NT2/D1 (cell line): ENCODE measurements at regions not wholly inside any gene's neighbourhood (a gene's known extent, or its start where the extent isn't known, plus 50 kb on each side); places are given as distances from the start of the nearest gene placed in this dataset.

Experiments
- SUZ12 ChIP-seq: IDR thresholded peaks from 2 replicates; pipeline ENCODE4 v1.6.1; 2011; ENCODE audit not compliant: insufficient read length, insufficient read depth; ENCODE audit errors: extremely low read depth
- YY1 ChIP-seq: IDR thresholded peaks from 2 replicates; pipeline ENCODE4 v1.6.1; 2011; ENCODE audit not compliant: insufficient read length, insufficient read depth
- ZNF274 ChIP-seq: IDR thresholded peaks from 2 replicates; pipeline ENCODE4 v1.6.1; 2011; ENCODE audit warnings: mild to moderate bottlenecking, low read depth, low read length

GRCh38 chr20:4455301-4455701, 206.2 kb upstream of the ADRA1D start:
- TF ChIP-seq ZNF274: no peak
- no peak for TF ChIP-seq YY1
- TF ChIP-seq SUZ12: no peak
